Skin of body (tissue), 1 donor: ENCODE measurements at regions not wholly inside any gene's neighbourhood (a gene's known extent, or its start where the extent isn't known, plus 50 kb on each side); places are given as distances from the start of the nearest gene placed in this dataset.
"Not testable (repeated sequence)": the region's sequence is repeated elsewhere in the genome, so short reads cannot be mapped to it uniquely, and the experiment has no call there.

ENCODE experiments used
- DNase-seq: peaks from one replicate; lab custom pipeline; 2025; lab: John Stamatoyannopoulos, UW

DNA sequence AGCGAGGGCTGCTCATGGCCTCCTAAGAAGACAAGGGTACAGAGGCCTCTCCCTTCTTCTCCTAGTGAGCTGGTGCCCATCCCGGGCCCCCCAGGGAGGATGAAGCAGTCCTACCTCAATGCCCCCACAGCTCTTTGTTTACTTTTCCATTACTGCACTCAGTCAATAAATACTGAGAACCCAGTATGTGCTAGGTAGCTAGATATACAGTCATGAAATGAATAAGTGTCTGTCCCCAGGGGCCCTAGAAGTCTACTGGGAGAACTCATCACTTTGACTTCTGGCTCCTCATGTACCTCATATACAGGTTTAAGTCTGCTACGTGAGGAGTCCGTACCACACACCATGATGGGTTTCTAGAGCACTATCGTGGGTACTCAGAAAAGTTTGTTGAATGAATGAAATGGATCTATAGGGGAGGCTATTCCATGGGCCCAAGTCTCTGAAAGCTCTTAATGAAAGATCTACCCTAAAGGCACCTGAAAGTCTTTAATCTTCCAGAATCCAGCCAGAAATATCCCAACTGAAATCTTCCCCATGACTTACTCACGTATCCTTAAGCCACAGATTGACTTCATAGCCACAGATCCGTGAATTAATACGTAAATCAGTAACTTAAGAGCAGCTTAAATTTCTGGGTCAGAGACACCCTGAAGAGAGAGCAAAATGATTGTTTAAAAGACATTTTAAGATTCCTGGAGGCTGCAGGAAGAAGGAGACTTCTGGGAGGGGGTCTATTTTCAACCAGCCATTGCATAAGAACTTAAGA lies 51.6 kb upstream of the POMP start:
- DNase-seq = no peak

DNA sequence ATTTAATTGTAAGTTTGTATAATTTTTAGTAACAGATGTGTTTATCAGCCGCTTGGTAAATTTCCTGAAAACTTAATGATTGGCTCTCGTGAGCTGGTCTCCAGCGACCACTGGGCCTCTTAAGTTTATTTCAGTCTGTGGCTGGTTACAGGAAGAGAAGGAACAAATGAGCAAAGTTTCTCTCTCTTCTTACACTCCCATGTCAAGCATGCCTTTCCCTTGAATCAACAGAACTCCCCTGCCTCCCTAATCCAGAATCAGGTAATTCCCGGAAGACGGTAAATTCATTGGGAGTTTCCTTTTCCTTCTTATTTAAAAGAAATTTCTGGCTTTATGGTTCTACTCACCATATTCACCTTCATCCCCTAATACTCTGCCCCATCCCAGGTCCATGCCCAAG lies 52.5 kb upstream of the POMP start:
- DNase-seq = no peak

DNA sequence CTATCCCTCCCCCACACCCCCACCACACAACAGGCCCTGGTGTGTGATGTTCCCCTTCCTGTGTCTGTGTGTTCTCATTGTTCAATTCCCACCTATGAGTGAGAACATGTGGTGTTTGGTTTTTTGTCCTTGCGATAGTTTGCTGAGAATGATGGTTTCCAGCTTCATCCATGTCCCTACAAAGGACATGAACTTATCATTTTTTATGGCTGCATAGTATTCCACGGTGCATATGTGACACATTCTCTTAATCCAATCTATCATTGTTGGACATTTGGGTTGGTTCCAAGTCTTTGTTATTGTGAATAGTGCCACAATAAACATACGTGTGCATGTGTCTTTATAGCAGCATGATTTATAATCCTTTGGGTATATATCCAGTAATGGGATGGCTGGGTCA lies 53.8 kb upstream of the POMP start:
- DNase-seq = not testable (repeated sequence)

DNA sequence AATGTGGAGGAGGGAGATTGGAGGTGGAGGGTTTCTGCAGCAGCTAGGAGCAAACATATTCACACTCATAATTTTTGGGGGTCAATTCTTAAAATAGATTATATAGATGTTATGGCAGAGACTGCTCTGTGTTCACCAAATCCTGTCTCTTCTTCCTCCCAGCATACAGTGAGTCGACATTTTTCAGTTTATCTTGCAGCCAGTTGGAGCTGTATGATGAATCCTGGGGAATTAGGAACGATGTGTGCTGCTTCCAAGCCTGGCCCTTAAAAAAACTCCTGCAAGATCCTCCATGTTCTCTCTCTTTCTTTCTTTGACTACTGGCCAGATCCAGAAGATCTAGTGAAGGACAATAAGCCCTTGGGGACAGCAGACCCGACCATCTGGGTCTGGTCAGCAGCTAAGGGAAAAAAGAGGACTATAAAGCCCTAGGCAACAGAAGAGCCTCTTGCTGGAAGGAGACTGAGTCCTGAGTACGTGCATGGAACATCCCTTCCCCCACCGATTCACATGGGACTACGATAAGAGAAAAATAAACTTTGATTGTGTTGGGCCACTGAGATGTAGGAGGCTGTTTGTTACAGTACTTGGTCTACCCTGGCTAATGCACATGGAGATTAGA lies 55.8 kb upstream of the POMP start:
- no peak for DNase-seq

DNA sequence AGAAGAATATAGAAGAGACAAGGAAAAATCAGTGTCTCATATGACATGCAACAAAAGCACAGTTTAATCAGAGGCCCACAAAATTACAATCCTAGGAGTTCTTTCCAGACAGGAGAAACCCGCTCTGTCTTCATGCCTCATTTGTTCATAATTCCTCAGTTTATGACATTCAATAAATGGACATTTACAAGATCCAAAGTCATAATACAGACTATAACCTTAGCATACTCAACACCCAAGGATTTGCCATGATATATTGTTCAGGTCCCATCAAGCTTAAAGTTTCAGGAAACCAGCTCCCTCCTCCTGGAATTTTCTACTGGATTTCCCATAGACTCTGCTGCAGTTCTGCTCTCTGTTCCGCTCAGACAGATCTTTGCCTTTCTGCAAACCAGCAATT lies 56.4 kb upstream of the POMP start:
- no peak for DNase-seq

DNA sequence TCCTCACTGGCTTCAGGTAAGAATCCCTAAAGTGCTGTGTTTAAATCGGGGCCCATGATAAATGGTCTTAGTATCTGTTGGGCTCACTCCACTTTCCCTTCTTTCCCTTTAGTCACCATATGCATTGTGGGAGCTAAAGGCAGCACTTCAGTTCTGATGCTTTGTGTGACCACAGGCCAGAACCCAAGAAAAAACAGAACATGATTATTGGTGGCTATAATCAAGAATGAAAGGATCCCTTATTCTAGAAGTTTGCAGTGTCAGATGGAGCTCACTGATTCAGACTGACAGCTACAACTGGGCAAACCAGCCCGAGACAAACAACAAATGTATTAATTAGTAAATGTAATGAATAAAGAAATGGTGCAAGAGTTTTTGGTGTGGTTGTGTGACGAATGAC lies 57.3 kb upstream of the POMP start:
- DNase-seq = no peak

DNA sequence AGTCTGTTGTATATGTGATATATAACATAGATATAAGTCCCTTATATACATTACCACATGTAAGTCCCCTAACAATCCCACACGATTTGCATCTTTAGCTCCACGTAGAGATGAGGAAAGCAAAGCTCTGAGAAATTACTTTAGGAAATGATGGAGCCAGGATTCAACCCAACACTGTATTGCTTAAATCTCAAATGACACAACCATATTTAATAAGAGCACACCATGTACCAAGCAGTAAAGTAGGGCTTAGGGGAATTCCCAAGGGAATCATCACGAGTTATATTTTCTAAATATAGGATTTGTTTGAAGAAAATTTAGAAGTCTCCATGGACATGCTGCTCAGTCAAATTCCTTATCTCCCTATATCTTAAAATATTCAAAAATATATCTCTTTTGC lies 61.3 kb upstream of the POMP start:
- DNase-seq = no peak

DNA sequence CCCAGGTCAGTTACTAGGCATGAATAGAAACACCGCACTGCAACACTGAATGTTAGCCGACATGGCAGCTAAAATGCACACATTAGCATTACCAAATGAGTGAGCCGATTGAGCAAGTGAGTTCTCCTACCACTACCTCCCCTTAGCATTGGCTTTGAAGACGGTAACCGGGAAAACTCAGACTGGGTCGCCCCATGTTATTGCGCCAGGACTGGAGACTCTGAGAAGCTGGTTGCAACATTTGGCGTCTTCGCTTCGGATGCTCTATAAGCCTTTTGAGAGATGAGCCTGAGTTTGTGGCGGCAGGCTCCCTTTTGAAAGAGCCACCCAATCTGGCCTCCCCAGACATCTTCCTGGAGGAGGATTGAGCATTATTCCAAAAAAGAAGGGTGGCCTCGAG lies 68.5 kb upstream of the POMP start:
- no peak for DNase-seq

DNA sequence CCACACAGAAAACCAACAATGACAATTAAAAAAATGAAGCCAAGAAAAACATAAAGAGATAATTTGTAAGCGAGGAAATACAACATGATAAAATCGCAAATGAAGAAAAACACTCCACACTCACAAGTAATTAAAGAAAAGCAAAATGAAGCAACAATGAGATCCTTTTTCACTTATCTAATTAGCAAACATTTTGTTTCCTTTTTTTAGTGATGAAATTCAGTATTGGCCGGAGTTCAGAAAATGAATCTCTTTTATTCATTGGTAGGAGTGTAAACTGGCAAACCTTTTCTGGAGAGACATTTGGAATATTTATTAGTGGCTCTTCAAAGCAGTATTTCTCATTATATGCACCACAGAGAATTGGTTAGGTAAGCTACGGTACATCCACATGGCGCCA lies 70.6 kb upstream of the POMP start:
- no peak for DNase-seq

DNA sequence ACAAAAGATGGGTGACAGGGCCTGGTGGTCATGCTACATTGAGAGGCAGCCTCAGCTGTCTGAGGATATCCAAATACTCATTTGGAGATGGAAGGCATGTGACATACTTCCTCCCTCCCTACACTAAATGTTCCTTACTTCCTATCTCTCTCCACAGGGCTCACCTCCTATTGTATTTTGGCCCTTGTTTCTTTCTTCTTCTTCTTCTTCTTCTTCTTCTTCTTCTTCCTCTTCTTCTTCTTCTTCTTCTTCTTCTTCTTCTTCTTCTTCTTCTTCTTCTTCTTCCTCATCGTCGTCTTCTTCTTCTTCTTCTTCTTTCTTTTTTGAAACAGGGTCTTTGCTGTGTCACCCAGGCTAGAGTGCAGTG lies 71.8 kb upstream of the POMP start:
- no peak for DNase-seq

DNA sequence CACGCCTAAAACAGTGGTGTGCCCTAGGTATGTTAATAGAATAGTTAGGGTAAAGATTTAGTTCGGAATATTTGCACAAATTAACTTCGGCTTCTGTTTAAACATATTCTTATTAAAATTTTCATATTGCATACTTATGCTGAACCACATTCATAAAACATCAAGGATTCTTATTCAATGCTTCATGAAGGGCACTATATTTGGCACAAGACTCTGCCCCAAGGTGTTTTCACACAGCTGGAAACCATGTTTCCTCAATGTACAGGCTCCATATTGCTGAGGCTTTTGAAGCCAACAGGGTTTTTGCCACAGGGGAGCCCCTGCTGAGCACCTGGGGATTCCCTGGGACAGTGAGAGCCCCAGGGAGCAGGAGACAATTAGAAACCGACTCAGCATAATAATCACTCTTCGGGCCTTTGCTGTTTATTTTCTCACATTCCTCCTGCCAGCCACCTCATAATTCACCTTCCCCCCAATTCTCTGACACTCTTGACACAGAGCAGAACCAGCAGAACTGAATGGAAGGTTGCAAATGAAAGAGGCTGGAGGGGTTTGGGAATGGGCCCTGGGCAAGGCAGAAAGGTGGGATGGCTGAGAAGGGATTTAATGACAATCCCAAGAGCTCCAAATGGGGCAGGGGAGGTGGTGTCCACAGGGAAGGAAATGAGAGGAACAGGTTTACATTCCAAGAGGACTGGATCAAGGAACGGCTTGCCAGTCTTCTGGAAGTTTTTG lies 72.3 kb upstream of the POMP start:
- DNase-seq = no peak

DNA sequence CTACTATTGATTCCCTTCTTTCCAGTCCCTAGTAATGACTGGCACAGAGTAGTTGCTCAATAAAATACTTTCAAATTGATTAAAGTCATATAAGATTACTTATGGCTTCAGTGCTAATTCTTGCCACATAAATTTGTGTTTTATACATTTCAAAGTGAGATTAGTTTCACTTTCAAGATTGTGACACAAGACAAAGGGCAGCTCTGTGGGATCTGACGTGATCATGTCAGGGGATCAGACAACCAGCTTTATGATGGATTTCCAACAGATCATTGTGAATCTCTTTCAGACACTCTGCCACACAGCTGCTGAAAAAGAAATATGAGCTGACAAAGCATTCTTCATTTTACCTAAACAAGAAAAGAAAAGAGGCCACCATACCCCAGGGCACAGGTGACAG lies 73.4 kb upstream of the POMP start:
- no peak for DNase-seq

DNA sequence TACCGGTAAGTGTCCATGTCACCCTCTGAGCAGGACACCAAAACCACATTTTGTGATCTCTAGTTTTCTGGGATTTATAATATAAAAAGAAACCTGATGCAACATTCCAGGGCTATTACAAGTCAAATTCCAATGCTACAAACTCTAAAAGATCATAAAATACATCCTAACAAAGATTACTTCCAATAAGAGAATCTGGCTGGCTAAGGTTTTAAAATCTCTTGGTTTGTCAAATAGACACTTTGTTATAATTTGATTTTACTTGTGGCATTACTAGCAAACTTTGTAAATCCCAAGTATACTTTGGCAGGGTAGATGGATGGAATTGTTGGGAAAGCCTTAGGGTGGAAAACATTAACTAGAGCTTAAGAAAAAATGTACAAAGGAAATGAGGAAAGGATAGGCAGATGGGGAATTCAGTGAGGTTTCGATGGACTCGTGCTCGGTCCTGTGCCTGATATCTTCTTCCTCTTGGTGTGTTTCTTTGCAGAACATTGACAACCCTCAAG lies 74.0 kb upstream of the POMP start:
- DNase-seq = no peak

DNA sequence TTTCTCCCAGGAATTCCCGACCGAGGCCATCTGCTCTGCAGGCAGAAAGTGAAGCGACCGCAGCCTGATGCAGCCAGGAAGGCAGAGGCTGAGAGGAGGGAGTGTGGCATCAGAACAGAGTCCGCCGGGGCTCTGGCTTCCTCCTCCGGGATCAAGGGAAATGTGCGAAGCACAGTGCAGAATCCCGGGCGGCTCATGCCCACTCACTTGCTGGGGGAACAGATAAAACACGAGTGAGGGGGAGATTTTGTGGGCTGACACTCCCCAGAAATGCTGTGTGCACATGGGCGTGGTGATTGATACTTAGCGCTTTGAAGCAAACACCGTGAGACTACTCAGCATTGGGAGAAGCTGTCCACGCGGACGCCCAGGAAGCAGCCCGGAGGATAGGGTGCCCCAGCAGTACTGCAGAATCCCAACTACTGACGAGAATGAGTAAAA lies 75.3 kb upstream of the POMP start:
- DNase-seq = no peak

DNA sequence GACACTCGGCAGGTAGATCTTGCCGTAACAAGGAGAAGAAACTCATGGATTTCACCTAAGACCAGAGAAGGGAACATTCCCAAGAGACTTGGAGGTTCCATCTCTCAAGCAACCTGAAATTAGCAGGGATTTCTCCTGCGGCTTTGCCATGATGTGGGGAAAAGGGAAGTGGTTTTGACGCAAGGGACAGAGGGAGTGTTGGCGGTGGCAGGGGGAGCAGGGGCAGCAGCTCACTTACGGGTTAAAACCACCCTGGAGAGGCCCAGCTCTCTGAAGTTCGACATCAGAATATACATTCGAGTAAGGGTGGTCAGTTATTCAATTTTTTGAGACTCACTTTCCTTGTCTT lies 76.1 kb upstream of the POMP start:
- DNase-seq = no peak

DNA sequence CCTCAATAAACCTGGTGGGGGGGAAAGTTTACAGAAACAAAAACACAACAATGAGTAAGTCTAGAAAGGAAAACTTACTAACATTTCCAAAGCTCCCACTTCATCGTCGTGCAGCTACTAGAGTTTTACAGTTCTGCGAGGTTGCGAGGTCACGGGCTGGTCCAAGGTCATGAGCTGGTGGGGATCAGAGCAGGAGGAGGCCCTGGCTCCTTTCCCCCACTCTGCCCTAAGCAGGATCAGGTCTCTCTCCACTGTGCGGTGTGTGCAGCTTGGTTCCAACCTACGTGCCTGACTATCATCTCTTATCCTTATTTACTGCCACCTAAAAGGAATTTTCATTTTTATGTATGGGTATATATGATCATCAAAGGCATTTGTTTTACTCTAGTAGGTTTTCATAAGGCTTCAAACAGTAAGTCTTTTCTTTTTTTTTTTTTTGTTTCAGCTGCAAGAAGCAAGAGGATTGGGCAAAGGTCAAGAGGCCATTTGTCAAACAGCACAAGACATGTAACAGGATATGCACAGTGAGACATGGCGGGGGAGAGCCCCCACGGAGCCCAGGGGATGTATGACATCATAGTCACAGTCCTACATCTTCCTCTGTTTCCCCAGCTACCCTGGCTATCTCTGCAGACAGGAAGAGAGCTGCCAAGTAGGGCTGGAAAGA lies 76.6 kb upstream of the POMP start:
- DNase-seq = no peak

DNA sequence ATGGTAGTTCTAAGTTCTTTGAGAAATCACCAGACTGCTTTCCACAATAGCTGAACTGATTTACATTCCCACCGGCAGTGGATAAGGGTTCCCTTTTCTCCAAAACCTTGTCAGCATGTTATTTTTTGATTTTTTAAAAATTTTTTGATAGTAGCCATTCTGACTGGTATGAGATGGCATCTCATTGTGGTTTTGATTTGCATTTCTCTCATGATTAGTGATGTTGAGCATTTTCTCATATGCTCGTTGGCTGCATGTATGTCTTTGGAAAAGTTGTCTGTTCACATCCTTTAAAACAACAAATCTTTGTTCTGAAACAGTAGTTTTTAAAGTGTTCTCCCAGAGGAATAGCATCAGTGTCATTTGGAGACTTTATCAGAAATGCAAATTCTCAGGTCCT lies 77.5 kb upstream of the POMP start:
- DNase-seq = no peak

DNA sequence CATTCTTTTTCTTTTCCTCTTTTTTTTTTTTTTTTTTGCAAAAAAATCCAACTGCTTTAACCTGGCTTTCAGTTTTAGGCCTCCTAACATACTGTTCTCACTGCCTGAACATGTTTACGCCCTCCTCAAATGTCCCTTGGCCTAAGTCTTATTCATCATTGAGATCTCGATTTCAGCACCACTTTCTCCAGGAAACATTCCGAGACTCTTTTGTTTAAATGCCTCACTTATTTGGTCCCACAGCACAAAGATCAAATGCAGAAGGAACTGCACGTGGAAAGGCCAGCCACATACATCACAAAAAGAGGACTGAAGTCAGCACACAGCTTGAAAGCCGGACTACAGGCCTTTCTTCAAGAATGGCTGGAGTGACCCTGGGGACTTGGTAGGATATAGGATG lies 79.2 kb upstream of the POMP start:
- no peak for DNase-seq

DNA sequence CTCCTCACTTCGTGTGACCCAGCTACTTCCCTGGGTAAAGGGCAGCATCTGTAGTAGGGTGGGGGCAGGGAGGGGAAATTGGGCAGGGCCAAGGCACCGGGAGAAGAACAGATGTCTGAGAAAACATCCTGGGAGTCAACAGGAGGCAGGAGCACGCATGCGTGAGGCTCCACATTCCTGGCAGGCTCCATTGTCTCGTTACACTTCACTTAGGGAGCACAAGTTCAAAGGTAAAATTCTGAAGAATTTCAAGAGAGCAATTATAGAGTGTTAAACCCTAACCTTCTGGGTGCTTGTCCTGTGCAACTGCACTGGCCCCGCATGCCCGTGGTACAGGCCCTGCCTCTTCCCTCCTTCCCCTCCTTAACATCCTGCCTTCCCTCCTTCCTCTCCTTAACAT lies 79.6 kb upstream of the POMP start:
- DNase-seq = no peak

DNA sequence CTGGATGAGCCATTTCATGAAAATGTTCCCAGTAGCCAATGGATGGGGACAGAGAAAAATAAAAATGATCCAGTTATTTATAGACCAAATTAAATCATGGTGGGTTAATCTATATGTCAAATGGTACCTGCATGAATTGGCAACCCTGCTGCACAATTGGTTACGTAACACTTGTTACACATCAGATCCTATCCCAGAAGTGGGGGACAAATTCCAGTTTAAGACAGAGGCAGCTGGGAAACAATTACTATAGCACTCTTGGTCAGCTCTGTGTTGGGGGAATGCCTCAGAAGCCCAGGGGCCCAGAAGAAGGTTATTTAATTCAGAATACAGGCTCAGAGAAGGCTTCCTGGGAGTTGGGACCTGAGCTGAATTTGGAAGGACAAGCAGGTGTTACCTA lies 81.1 kb upstream of the FLT1 start:
- DNase-seq = no peak

DNA sequence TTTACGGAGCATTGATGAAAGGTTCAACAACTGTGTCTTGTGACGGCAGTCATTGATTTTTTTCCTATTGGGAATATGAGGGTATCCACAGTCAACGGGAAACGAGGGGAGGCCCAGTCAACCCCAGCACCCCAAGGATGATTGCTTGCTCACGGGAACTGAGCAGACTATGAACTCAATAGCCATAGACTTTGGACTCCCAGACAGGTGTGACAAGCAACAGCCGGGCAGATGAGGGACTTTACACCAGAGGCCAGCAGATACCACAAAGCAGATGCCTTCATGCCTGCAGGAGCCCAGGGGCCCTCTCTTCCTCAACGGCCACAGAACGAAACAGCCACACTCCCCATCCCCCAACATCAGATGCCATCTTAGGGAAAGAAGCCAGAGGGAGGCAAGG lies 80.3 kb upstream of the FLT1 start:
- DNase-seq = no peak

DNA sequence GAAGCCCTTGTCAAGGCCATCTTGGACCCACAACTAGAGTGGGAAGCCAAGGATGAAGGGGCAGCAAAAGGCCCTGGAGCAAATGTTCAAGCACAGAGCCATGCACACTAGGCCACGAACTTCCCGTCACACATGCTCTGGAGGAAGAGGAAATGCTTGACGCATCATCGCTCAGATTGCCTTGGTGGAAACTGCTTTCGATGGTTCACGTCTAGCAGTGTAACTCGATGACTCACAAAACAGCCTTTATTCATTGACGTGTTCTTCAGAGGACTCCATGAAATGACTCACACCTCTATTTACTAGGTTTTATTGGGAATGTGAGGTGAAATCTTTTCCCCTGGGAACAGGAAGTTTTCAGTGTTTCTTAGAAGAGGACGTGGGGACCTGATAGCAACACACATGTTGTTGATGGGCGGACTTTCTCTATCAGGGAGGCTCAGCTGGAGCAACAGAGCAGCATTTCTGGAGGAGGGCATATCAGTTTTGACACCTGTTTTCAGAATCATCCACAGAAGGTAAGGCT lies 79.8 kb upstream of the FLT1 start:
- no peak for DNase-seq
